Transverse colon (tissue), 4 donors: ENCODE measurements at regions not wholly inside any gene's neighbourhood (a gene's known extent, or its start where the extent isn't known, plus 50 kb on each side); places are given as distances from the start of the nearest gene placed in this dataset.

Experiments
- DNase-seq: peaks from one replicate; pipeline ENCODE4 v3.0.0-alpha.2; 2019
- H3K27ac ChIP-seq, 4 donors: fragments of 200-600 bp; sonication (generic); 2 replicates each; pipeline ENCODE4 v1.5.1; 2016 to 2018; ENCODE audit warnings: inconsistent platforms in 4 of 4
- H3K27me3 ChIP-seq: fragments of 200-600 bp; sonication (generic); 2 replicates; pipeline ENCODE4 v1.5.1; 2017; ENCODE audit warnings: inconsistent platforms
- H3K36me3 ChIP-seq, 4 donors: fragments of 200-600 bp; sonication (generic); 2 replicates each; pipeline ENCODE4 v1.5.1; 2017 to 2019; ENCODE audit warnings: inconsistent platforms in 4 of 4
- H3K4me1 ChIP-seq, 4 donors: fragments of 200-600 bp; sonication (generic); 2 replicates each; pipeline ENCODE4 v1.5.1; 2017 to 2020; ENCODE audit warnings: inconsistent platforms in 4 of 4
- H3K4me3 ChIP-seq, 4 donors: fragments of 200-600 bp; sonication (generic); 1 replicate in 1 of 4; 2 replicates in 3 of 4; pipeline versions ENCODE4 v1.5.1 to v1.6.1; 2017 to 2019; ENCODE audit warnings: inconsistent platforms in 4 of 4
- H3K9me3 ChIP-seq, 2 donors: fragments of 200-600 bp; sonication (generic); 2 replicates each; pipeline ENCODE4 v1.5.1; 2017 to 2019; ENCODE audit warnings: inconsistent platforms in 2 of 2
- EP300 ChIP-seq: sonication (generic); formaldehyde crosslinking; IDR thresholded peaks from one replicate; pipeline ENCODE4 v1.6.1; 2017; ENCODE audit warnings: antibody characterized with exemption, low read depth
- POLR2A ChIP-seq: fragments of 450-650 bp; IDR thresholded peaks from one replicate; pipeline ENCODE4 v1.6.1; 2016; ENCODE audit warnings: antibody characterized with exemption, mild to moderate bottlenecking, moderate library complexity
- POLR2AphosphoS5 ChIP-seq, 3 donors: sonication (generic); formaldehyde crosslinking; IDR thresholded peaks; one replicate each; pipeline ENCODE4 v1.6.1; 2016; ENCODE audit warnings: antibody characterized with exemption in 3 of 3
- WGBS, 2 donors: methylation state at CpG; one replicate each; pipeline ENCODE4 v1.1.5; 2018; ENCODE audit warnings: low coverage in 1 of 2; 5-methylcytosine and 5-hydroxymethylcytosine counted together
- in situ Hi-C, 4 donors: fragments of 200-750 bp; cut with MboI; loops; one replicate each; pipeline versions ENCODE4 v1.15.0 to v1.15.1; 2017; ENCODE audit warnings: low sequenced_read_pairs in 3 of 4, low pct_ligation_motif_present in 1 of 4, low pct_unique_long_range_greater_than_20kb in 1 of 4
- intact Hi-C: fragments of 100-400 bp; cut with DNase I; formaldehyde crosslinking; loops from one replicate; pipeline ENCODE4 v1.15.1; 2023; ENCODE audit warnings: low total_unique reads
- TF ChIP-seq, protein P1 (sequence below), 5 experiments: fragments of 200-600 bp in 3 of 5; fragments of 450-650 bp in 2 of 5; sonication (generic) in 3 of 5; IDR thresholded peaks; 1 replicate in 2 of 5; 2 replicates in 3 of 5; pipeline ENCODE4 v1.5.1; 2016 to 2017; ENCODE audit warnings: antibody characterized with exemption in 5 of 5, inconsistent platforms in 3 of 5, mild to moderate bottlenecking in 2 of 5, moderate library complexity in 1 of 5

- Histone ChIP-seq H3K36me3 (no peaks in the 10 kb centered on the region), H3K4me1 (no peaks in the 10 kb centered on the region), H3K27me3 (peaks cover 22% of the 10 kb centered on the region), H3K9me3 (peaks cover 9 to 17% of the 10 kb centered on the region in 2 donors), H3K4me3 (no peak overlapping the region), H3K27ac (no peak overlapping the region)
- in situ Hi-C loops = loop anchor here in 1 of 4 donors (25.0 kb wide), 1 partner anchor 94 kb away; no protein-coding TSS in a partner anchor
- WGBS, 2 donors = 81 to 84% methylated on average over 2 of the region's 2 CpGs
- intact Hi-C loops = no loop called here
- TF ChIP-seq EP300 (no peak), POLR2AphosphoS5 (IDR thresholded peaks at IDR 0.05) (no peak), POLR2A (no peak)
- TF ChIP-seq, protein P1, sequence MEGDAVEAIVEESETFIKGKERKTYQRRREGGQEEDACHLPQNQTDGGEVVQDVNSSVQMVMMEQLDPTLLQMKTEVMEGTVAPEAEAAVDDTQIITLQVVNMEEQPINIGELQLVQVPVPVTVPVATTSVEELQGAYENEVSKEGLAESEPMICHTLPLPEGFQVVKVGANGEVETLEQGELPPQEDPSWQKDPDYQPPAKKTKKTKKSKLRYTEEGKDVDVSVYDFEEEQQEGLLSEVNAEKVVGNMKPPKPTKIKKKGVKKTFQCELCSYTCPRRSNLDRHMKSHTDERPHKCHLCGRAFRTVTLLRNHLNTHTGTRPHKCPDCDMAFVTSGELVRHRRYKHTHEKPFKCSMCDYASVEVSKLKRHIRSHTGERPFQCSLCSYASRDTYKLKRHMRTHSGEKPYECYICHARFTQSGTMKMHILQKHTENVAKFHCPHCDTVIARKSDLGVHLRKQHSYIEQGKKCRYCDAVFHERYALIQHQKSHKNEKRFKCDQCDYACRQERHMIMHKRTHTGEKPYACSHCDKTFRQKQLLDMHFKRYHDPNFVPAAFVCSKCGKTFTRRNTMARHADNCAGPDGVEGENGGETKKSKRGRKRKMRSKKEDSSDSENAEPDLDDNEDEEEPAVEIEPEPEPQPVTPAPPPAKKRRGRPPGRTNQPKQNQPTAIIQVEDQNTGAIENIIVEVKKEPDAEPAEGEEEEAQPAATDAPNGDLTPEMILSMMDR (IDR thresholded peaks at IDR 0.05) = no peak
- DNase-seq = no peak
Observed at GRCh38 chr2:71906357-71906973, 241.2 kb downstream of the CYP26B1 start.

- H3K36me3 ChIP-seq = no peaks in the 10 kb centered on the region
- no peaks in the 10 kb centered on the region for H3K4me1 ChIP-seq
- DNase-seq = no peak
- 81 to 82% methylated on average over 3 of the region's 3 CpGs for WGBS, 2 donors
- TF ChIP-seq EP300 (no peak), POLR2AphosphoS5 (IDR thresholded peaks at IDR 0.05) (no peak), POLR2A (no peak)
- TF ChIP-seq, protein P1 (IDR thresholded peaks at IDR 0.05) = no peak
- H3K27ac ChIP-seq = no peak overlapping the region
- in situ Hi-C loops = loop anchor here in 1 of 4 donors (25.0 kb wide), 1 partner anchor 93 kb away; no protein-coding TSS in a partner anchor
- H3K4me3 ChIP-seq = no peak overlapping the region
- peaks cover 6 to 10% of the 10 kb centered on the region in 2 donors for H3K9me3 ChIP-seq
- H3K27me3 ChIP-seq = peaks cover 22% of the 10 kb centered on the region
- intact Hi-C loops = no loop called here
Observed at GRCh38 chr2:71905205-71905604, 242.5 kb downstream of the CYP26B1 start.

GRCh38 chr2:71903841-71904240, 243.8 kb downstream of the CYP26B1 start:
- H3K27me3 ChIP-seq = peaks cover 22% of the 10 kb centered on the region
- 65 to 83% methylated on average over 1 of the region's 1 CpG for WGBS, 2 donors
- DNase-seq = no peak
- no peaks in the 10 kb centered on the region for H3K36me3 ChIP-seq
- no peak overlapping the region for H3K27ac ChIP-seq
- TF ChIP-seq EP300 (no peak), POLR2A (no peak), POLR2AphosphoS5 (IDR thresholded peaks at IDR 0.05) (no peak)
- TF ChIP-seq, protein P1 (IDR thresholded peaks at IDR 0.05) = no peak
- intact Hi-C loops = no loop called here
- no peak overlapping the region for H3K4me3 ChIP-seq
- H3K4me1 ChIP-seq = no peaks in the 10 kb centered on the region
- no peaks in the 10 kb centered on the region for H3K9me3 ChIP-seq
- in situ Hi-C loops = loop anchor here in 1 of 4 donors (25.0 kb wide), 1 partner anchor 92 kb away; no protein-coding TSS in a partner anchor

DNA sequence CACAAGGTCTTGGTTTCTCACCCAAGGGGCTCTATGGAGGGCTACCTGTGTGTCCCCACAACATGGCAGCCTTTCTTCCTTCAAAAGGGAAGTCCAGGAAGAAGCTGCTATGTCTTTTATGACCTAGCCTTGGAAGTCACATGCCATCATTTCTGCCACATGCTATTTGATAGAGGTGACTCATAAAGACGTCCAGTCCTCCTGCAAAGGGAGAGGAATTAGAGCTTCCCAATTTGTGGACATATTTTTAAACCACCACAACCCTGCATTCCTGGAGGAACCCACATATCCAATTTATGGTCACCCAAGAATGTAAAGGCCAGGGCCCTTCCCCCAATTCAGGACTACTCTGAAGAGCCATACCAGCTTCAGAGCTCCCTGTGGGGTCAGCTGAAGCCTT, 246.2 kb downstream of the CYP26B1 start:
- intact Hi-C loops (loop anchor here (2.0 kb wide), 1 partner anchor 65 kb away; no protein-coding TSS in a partner anchor), in situ Hi-C loops (loop anchor here in 1 of 4 donors (25.0 kb wide), 1 partner anchor 89 kb away; no protein-coding TSS in a partner anchor)
- WGBS, 2 donors = 26 to 40% methylated on average over 1 of the region's 1 CpG
- no peaks in the 10 kb centered on the region for H3K36me3 ChIP-seq
- no peak overlapping the region for H3K27ac ChIP-seq
- TF ChIP-seq, protein P1 (IDR thresholded peaks at IDR 0.05) = no peak
- TF ChIP-seq POLR2A = no peak
- TF ChIP-seq EP300 = no peak
- no peak for TF ChIP-seq POLR2AphosphoS5 (IDR thresholded peaks at IDR 0.05)
- H3K4me3 ChIP-seq = no peak overlapping the region
- H3K9me3 ChIP-seq = no peaks in the 10 kb centered on the region
- H3K4me1 ChIP-seq = no peaks in the 10 kb centered on the region
- DNase-seq = no peak
- H3K27me3 ChIP-seq = peaks cover 14% of the 10 kb centered on the region
